CD14-positive monocyte (primary cell): ENCODE measurements at regions not wholly inside any gene's neighbourhood (a gene's known extent, or its start where the extent isn't known, plus 50 kb on each side); places are given as distances from the start of the nearest gene placed in this dataset.

Experiments used
- DNase-seq, 3 donors: peaks; one replicate each; pipeline ENCODE4 v3.0.0-alpha.2; 2011 to 2022
- H2AFZ ChIP-seq: 2 replicates; pipeline ENCODE4 v1.6.0; 2012; ENCODE audit warnings: mild to moderate bottlenecking, low read depth, low read length, inconsistent platforms; ENCODE audit not compliant: insufficient read depth, poor library complexity, severe bottlenecking
- H3K27ac ChIP-seq, 2 donors: 1 replicate in 1 of 2; 2 replicates in 1 of 2; pipeline ENCODE4 v1.5.1; 2012 to 2013; ENCODE audit warnings: low read length in 2 of 2, control low read depth in 1 of 2, inconsistent platforms in 1 of 2, low read depth in 1 of 2, mild to moderate bottlenecking in 1 of 2
- H3K27me3 ChIP-seq, 2 donors: one replicate each; pipeline versions ENCODE4 v1.6.0 to v1.6.1; 2011 to 2013; ENCODE audit warnings: low read length in 2 of 2; ENCODE audit not compliant: control insufficient read depth in 2 of 2, insufficient read depth in 2 of 2
- H3K36me3 ChIP-seq, 2 donors: replicated peaks in 1 of 2; 1 replicate in 1 of 2; 2 replicates in 1 of 2; pipeline versions ENCODE4 v1.5.1 to v1.6.1; 2012 to 2013; ENCODE audit warnings: low read length in 2 of 2, control low read depth in 1 of 2, inconsistent platforms in 1 of 2, mild to moderate bottlenecking in 1 of 2; ENCODE audit not compliant: insufficient read depth in 2 of 2, control insufficient read depth in 1 of 2
- H3K4me1 ChIP-seq, 2 donors: 1 replicate in 1 of 2; 2 replicates in 1 of 2; pipeline versions ENCODE4 v1.5.1 to v1.6.1; 2012 to 2013; ENCODE audit warnings: low read length in 2 of 2, control low read depth in 1 of 2, inconsistent platforms in 1 of 2, mild to moderate bottlenecking in 1 of 2, moderate library complexity in 1 of 2; ENCODE audit not compliant: insufficient read depth in 2 of 2, control insufficient read depth in 1 of 2
- H3K4me2 ChIP-seq: replicated peaks from 2 replicates; pipeline ENCODE3; 2012; ENCODE audit warnings: low read length, moderate library complexity, mild to moderate bottlenecking; ENCODE audit not compliant: poor library complexity, severe bottlenecking; ENCODE audit errors: extremely low read depth
- H3K4me3 ChIP-seq, 3 experiments: fragments of 200-600 bp in 1 of 3; sonication (generic) in 1 of 3; replicated peaks in 1 of 3; 1 replicate in 2 of 3; 2 replicates in 1 of 3; pipeline ENCODE4 v1.5.1; 2011 to 2013; ENCODE audit warnings: low read length in 3 of 3, mild to moderate bottlenecking in 3 of 3, control low read depth in 2 of 3, low read depth in 2 of 3, inconsistent platforms in 1 of 3, moderate library complexity in 1 of 3
- H3K79me2 ChIP-seq: 2 replicates; pipeline ENCODE4 v1.6.0; 2012; ENCODE audit warnings: mild to moderate bottlenecking, control low read depth, inconsistent platforms, low read length, moderate library complexity; ENCODE audit not compliant: insufficient read depth
- H3K9ac ChIP-seq: 2 replicates; pipeline ENCODE4 v1.6.0; 2017; ENCODE audit warnings: low read length, mild to moderate bottlenecking; ENCODE audit not compliant: insufficient read depth, poor library complexity, severe bottlenecking
- H3K9me3 ChIP-seq, 2 donors: replicated peaks in 1 of 2; 1 replicate in 1 of 2; 2 replicates in 1 of 2; pipeline versions ENCODE4 v1.5.1 to v1.6.1; 2012 to 2013; ENCODE audit warnings: low read length in 2 of 2, control low read depth in 1 of 2; ENCODE audit not compliant: control insufficient read depth in 1 of 2, insufficient read depth in 1 of 2
- H4K20me1 ChIP-seq: 2 replicates; pipeline ENCODE4 v1.6.0; 2012; ENCODE audit warnings: mild to moderate bottlenecking, low read length, control low read depth, moderate library complexity; ENCODE audit not compliant: insufficient read depth
- H3K27ac Mint-ChIP-seq, 7 donors: one replicate each; pipeline ENCODE4 v1.8.0; 2020; ENCODE audit warnings: mild to moderate bottlenecking in 7 of 7, mixed read lengths in 7 of 7, moderate library complexity in 6 of 7, inconsistent platforms in 2 of 7
- H3K27me3 Mint-ChIP-seq, 3 donors: one replicate each; pipeline ENCODE4 v1.8.0; 2021 to 2022; ENCODE audit warnings: low read depth in 3 of 3, mild to moderate bottlenecking in 3 of 3, mixed read lengths in 3 of 3, moderate library complexity in 3 of 3, inconsistent platforms in 1 of 3
- H3K36me3 Mint-ChIP-seq, 2 donors: one replicate each; pipeline ENCODE4 v1.8.0; 2020; ENCODE audit warnings: mixed read lengths in 2 of 2, inconsistent platforms in 1 of 2, mild to moderate bottlenecking in 1 of 2
- H3K4me1 Mint-ChIP-seq: one replicate; pipeline ENCODE4 v1.8.0; 2020; ENCODE audit warnings: mild to moderate bottlenecking, mixed read lengths
- H3K4me3 Mint-ChIP-seq, 2 donors: one replicate each; pipeline ENCODE4 v1.8.0; 2020; ENCODE audit warnings: mild to moderate bottlenecking in 2 of 2, mixed read lengths in 2 of 2, moderate library complexity in 1 of 2
- H3K9me3 Mint-ChIP-seq, 7 donors: one replicate each; pipeline ENCODE4 v1.8.0; 2020 to 2022; ENCODE audit warnings: mixed read lengths in 7 of 7, mild to moderate bottlenecking in 6 of 7, moderate library complexity in 6 of 7, inconsistent platforms in 2 of 7
- CTCF ChIP-seq: fragments of 200-600 bp; IDR thresholded peaks from one replicate; pipeline ENCODE4 v1.8.0; 2022; ENCODE audit warnings: antibody characterized with exemption, mild to moderate bottlenecking
- WGBS: methylation state at CpG from one replicate; pipeline ENCODE4 v1.1.5; 2013; ENCODE audit warnings: missing lambda C conversion rate; ENCODE audit not compliant: insufficient coverage; 5-methylcytosine and 5-hydroxymethylcytosine counted together
- intact Hi-C, 2 donors: fragments of 100-400 bp; cut with micrococcal nuclease; formaldehyde crosslinking; loops; one replicate each; pipeline versions ENCODE4 v1.15.0 to v1.15.1; 2023

- intact Hi-C loops = no loop called here
- Histone ChIP-seq H3K4me2 (no peak overlapping the region), H4K20me1 (no peaks in the 10 kb centered on the region), H3K4me3 (no peak overlapping the region), H3K79me2 (no peaks in the 10 kb centered on the region), H3K27me3 (no peaks in the 10 kb centered on the region), H3K9ac (no peak overlapping the region), H2AFZ (no peak overlapping the region), H3K27ac (no peak overlapping the region), H3K4me1 (no peaks in the 10 kb centered on the region), H3K9me3 (no peaks in the 10 kb centered on the region), H3K36me3 (no peaks in the 10 kb centered on the region)
- Mint-ChIP-seq H3K27me3 (peaks cover 0 to 3% (median 0%) of the 10 kb centered on the region in 3 donors), H3K4me1 (no peaks in the 10 kb centered on the region), H3K27ac (no peak overlapping the region), H3K9me3 (peaks cover 0 to 4% (median 3%) of the 10 kb centered on the region in 7 donors), H3K36me3 (no peaks in the 10 kb centered on the region), H3K4me3 (no peak overlapping the region)
- 83% methylated on average over 1 of the region's 3 CpGs for WGBS
- no peak for TF ChIP-seq CTCF
- DNase-seq = no peak
These were observed 147.1 kb downstream of the TMX1 start for GRCh38 chr14:51386983-51387735.

GRCh38 chr14:51392416-51392815 is 152.4 kb downstream of the TMX1 start:
- no CpG with 5 or more reads among the region's 1 CpG for WGBS
- H3K79me2 ChIP-seq = no peaks in the 10 kb centered on the region
- H3K4me3 ChIP-seq = no peak overlapping the region
- intact Hi-C loops = no loop called here
- H2AFZ ChIP-seq = no peak overlapping the region
- no peak overlapping the region for H3K9ac ChIP-seq
- H3K27me3 ChIP-seq = peaks cover 0 to 4% of the 10 kb centered on the region in 2 donors
- H3K36me3 Mint-ChIP-seq = no peaks in the 10 kb centered on the region
- H3K4me2 ChIP-seq = no peak overlapping the region
- H3K9me3 Mint-ChIP-seq = peaks cover 0 to 4% (median 2%) of the 10 kb centered on the region in 7 donors
- no peaks in the 10 kb centered on the region for H3K4me1 Mint-ChIP-seq
- no peak overlapping the region for H3K27ac ChIP-seq
- H3K4me3 Mint-ChIP-seq = no peak overlapping the region
- H3K4me1 ChIP-seq = no peaks in the 10 kb centered on the region
- H3K27ac Mint-ChIP-seq = no peak overlapping the region
- H3K36me3 ChIP-seq = no peaks in the 10 kb centered on the region
- peaks cover 0 to 3% (median 2%) of the 10 kb centered on the region in 3 donors for H3K27me3 Mint-ChIP-seq
- H3K9me3 ChIP-seq = no peaks in the 10 kb centered on the region
- no peaks in the 10 kb centered on the region for H4K20me1 ChIP-seq
- no peak for TF ChIP-seq CTCF
- DNase-seq = no peak
